Activated naive CD4-positive, alpha-beta T cell treated with Interleukin-2 at 50 U/mL for 16 hours (primary cell): ENCODE measurements at regions not wholly inside any gene's neighbourhood (a gene's known extent, or its start where the extent isn't known, plus 50 kb on each side); places are given as distances from the start of the nearest gene placed in this dataset.
"Not testable (repeated sequence)": the region's sequence is repeated elsewhere in the genome, so short reads cannot be mapped to it uniquely, and the experiment has no call there.

Source experiments
- DNase-seq: peaks from one replicate; pipeline ENCODE4 v3.0.0-alpha.2; 2020

GRCh38 chrX:26851981-26852380, 611.2 kb downstream of the PPP4R3C start:
- DNase-seq = no peak

DNA sequence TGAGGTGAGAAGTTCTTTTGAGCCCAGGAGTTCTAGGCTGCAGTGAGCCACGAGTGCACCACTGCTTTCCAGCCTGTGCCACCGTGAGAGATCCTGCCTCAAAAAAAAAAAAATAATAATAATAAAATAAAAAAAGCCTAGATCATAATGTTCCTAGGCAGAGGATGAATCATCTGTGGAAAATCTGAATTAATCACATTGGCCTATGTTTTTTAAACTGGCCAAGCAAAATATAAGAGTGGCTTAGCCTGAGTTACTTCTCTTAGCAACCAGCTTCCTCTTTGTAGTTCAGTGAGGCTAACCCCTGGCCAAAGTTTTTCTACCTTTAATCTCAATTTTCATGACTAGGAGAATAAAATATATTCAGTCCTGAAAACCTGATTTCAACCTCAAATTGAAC, 614.6 kb downstream of the PPP4R3C start:
- DNase-seq = no peak

- no peak for DNase-seq
These were observed 618.1 kb downstream of the PPP4R3C start for GRCh38 chrX:26845056-26845455.

DNA sequence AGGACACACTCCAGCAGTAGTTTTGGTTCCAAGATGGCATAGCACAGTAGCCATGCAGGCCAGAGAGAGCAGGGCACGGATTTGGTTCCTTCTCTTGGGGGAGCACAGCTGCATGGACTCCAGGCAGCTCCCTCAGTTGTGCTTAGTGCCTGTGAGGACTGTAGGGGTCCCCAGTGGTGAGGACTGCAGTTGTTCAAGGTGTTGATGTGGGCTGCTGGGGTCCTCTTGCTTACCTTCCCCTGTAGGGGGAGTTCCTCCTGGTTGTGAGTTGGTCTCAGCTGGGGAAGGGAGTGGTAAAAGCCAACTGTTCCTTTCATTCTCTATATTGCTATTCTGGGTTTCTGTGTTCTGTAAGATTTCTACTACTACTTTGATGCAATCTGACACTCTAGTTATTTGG, 606.5 kb downstream of the MAGEB5 start:
- DNase-seq = no peak

DNA sequence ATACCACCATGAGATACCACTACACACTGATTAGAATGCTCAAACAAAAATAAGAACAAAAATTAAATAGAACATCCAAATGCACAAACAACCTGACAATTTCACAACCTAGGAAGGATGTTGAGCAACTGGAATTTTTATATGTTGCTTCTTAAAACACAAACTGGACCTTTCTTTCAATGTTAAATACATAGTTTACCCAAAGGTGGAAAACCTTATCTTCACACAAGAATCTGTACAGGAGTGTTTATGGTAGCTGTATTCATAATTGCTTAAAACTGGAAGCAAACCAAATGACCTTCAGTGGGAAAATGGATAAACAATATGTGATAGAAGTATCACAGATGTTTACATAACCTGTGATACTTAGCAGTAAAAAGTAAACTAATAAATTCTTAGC, 573.8 kb downstream of the MAGEB5 start:
- no peak for DNase-seq

- DNase-seq = no peak
These were observed 572.5 kb downstream of the MAGEB5 start for GRCh38 chrX:26788402-26788998.

- no peak for DNase-seq
These were observed 567.7 kb downstream of the MAGEB5 start for GRCh38 chrX:26783512-26784225.

DNA sequence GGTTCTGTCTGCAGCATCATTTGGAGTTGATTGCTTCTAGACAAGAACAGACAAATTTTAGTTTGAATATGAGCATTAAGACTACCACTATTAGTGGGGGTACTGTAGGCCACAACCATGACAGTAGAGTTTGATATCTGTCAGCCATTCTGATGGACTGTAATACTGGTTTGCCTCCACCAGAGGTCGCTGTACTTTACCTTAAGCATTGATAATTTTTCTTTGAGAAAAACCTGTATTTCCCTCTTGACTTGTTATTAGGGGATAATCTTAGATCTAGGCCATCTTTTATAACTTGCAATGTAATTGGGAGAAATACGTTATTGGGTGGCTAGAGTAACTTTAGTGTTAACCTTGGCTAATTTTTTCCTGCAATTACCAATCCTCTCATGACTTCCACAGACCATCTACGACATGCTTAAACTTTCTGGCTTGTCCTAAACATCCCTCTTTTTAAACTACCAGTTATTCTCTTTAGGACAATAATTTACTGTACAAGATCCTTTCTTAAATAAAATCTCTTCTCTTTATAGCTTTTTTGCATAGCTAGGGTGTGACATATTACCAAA, 562.4 kb downstream of the MAGEB5 start:
- no peak for DNase-seq

DNA sequence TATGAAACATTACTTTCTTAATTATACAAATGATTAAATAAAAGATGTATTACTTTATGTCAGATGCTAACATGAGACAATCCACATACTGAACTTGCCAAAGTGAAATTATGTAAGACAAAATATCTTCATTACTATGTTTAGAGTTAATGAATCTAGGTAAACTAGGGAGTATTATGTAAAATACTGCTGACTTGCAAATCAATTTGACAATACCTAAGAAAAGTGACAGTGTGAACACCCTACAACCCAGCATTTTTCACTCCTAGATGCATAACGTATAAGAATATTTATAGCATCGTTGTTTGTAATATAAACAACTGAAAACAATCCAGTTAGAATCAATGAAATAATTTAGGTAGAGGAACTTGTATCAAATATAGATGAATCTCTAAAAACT, 546.3 kb downstream of the MAGEB5 start:
- no peak for DNase-seq

- DNase-seq = not testable (repeated sequence)
These were observed 539.8 kb downstream of the MAGEB5 start for GRCh38 chrX:26755760-26756159.

- no peak for DNase-seq
These were observed 531.9 kb downstream of the MAGEB5 start for GRCh38 chrX:26747877-26748276.

DNA sequence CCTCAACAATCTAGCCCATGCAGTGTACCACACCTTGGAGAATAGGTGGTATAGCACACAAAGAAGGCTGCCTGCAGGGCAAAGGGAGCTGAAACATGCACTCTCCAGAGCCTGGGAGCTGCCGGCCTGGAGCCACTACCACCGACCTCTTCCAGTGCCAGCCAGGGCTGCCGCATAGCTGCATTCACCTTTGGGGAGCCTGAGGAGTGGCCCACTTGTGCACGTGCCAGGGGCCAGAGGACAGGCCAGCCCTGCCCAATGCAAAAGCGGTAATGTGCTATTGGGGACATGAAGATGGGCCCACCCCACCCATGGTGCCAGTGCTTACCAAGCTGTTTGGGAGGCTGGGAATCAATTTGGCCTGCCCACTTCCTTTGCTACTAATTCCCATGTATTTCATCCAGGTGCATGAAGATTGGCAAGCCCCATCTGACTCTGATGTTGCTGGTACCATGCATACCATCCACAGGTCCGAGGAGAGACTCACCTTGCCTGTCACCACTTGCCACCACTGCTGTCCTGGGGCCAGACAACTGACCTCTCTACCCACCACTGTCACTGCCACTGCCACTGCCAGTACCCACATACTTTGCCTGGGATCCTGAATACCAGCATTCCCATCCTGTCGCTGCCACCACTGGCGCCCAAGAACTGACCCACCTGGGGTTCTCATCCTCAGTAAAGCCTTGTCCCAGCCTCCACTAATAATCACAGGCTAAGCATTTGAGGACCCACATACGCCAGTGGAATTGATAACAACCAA, 506.9 kb downstream of the MAGEB5 start:
- no peak for DNase-seq

- DNase-seq = no peak
These were observed 456.6 kb downstream of the MAGEB5 start for GRCh38 chrX:26672571-26672970.

DNA sequence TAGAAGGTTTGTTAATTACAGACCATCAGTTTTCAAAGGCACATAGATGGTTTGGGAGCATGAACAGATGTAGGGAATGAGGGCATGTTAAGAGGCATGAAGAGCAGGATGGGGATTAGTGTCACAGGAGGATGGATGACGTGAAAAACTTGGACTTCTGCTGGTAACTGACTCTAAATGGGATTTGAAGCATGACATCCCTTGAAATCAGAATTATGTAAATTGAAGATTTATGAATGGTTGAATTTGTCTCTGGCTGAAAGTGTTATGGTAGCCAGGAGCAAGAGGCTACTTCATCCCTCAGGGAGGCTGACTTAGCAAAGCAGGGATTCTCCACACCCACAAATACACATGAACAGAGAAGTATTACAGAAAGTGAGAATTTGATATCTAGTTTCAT, 454.6 kb downstream of the MAGEB5 start:
- DNase-seq = no peak

GRCh38 chrX:26664919-26665318, 448.9 kb downstream of the MAGEB5 start:
- no peak for DNase-seq

GRCh38 chrX:26653050-26653449, 437.1 kb downstream of the MAGEB5 start:
- no peak for DNase-seq

- no peak for DNase-seq
These were observed 435.8 kb downstream of the MAGEB5 start for GRCh38 chrX:26651755-26652154.

DNA sequence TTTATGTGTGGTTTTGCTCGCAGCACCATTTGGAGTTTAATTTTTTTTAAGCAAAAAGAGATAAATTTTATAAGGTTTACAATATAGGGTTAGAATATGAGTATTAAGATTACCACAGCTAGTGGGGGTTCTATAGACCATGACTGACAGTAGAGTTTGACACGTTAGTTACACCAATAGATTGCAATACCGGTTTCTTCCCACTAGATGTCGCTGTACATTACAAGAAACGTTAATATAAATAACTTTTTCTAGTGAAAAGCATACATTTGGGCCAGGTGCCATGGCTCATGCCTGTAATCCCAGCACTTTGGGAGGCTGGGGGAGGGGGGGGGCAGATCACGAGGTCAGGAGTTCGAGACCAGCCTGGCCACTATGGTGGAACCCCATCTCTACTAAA, 433.6 kb downstream of the MAGEB5 start:
- no peak for DNase-seq

DNA sequence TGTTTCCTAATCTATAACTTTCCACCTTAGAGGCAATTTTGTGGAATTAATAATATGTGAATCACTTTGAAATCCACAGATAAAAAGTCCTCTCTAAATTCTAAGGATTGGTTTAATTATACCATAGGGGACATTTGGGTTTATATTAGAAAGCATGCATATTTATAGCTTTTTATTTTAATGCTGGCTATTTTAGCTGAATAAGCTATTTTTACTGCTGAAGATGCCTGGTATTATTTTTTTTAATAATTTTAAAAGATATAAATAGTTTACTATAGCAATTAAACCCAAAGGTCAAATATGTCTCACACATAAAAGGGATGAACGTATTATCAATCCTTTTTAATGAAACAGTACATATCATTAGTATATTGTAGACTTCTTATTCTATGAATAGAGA, 415.4 kb downstream of the MAGEB5 start:
- DNase-seq = no peak

DNA sequence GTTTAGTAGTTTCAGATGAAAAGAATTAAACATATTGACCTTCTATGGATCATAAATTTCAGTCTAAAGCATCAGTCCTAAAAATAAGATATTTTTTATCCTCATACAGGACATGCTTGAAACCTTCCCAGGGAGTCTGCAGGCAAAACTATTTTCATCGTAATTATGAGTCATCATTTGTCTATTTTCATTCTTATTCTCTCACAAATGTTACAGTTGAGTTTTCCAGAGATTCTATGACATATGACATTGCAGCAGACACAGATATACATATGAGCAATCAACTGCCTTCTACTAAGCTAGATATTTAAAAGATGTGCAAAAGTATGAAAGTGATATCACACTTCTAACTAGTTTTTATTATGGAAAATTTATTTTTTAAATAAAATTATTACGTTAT, 398.0 kb downstream of the MAGEB5 start:
- no peak for DNase-seq

DNA sequence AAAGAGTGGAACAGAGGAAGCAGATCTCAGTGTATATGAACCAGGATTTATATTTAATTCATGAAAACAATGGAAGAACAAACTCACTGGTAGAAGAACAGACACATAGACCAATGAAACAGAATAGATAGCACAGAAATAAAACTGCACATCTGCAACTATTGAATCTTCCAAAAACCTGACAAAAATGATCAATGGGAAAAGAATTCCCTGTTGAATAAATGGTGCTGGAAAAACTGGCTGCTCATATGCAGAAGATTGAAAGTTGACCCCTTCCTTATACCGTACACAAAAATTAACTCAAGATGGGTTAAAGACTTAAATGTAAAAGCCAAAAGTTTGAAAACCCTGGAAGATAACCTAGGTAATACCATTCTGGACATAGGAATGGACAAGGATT, 391.0 kb downstream of the MAGEB5 start:
- no peak for DNase-seq

GRCh38 chrX:26597981-26598380, 382.0 kb downstream of the MAGEB5 start:
- no peak for DNase-seq

DNA sequence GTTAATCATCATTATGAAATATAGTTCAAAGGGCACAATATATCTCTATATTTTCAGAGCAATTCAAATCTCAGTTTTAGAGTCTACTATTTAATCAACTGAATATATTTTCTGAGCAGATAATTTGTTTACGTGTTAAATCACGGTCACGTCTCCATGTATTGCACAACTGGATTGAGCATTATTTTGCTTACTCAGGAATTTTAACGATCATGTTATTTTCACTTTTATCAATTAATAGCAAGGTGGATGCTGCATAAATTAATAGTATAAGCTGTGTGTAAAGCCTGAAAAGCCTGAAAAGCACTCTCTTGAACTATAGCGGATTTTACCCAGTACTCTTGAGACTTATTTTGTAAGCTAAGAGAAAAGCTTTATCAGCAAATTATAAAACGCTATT, 374.9 kb downstream of the MAGEB5 start:
- DNase-seq = no peak

- no peak for DNase-seq
These were observed 370.6 kb downstream of the MAGEB5 start for GRCh38 chrX:26586570-26586969.
